Chondrocyte (in vitro differentiated cells): ENCODE measurements at regions not wholly inside any gene's neighbourhood (a gene's known extent, or its start where the extent isn't known, plus 50 kb on each side); places are given as distances from the start of the nearest gene placed in this dataset.

Source experiments
- DNase-seq: peaks from one replicate; pipeline ENCODE4 v3.0.0; 2021; ENCODE audit warnings: mixed read lengths, low spot score
- H3K27ac Mint-ChIP-seq: one replicate; pipeline ENCODE4 v1.8.0; 2021; ENCODE audit warnings: mild to moderate bottlenecking, moderate library complexity, mixed read lengths; ENCODE audit not compliant: unreplicated experiment
- H3K27me3 Mint-ChIP-seq: 2 replicates; pipeline ENCODE4 v1.8.0; 2021; ENCODE audit warnings: low read depth, mixed read lengths
- H3K36me3 Mint-ChIP-seq: 2 replicates; pipeline ENCODE4 v1.8.0; 2021; ENCODE audit warnings: low read depth, mixed read lengths
- H3K4me1 Mint-ChIP-seq: 2 replicates; pipeline ENCODE4 v1.8.0; 2021; ENCODE audit warnings: low read depth, mild to moderate bottlenecking, mixed read lengths
- H3K4me3 Mint-ChIP-seq: one replicate; pipeline ENCODE4 v1.8.0; 2021; ENCODE audit warnings: mild to moderate bottlenecking, moderate library complexity, mixed read lengths; ENCODE audit not compliant: unreplicated experiment
- H3K9me3 Mint-ChIP-seq: 2 replicates; pipeline ENCODE4 v1.8.0; 2021; ENCODE audit warnings: low read depth, mixed read lengths
- CTCF ChIP-seq: fragments of 200-600 bp; sonication (generic); IDR thresholded peaks from 2 replicates; pipeline ENCODE4 v1.5.0; 2021; ENCODE audit warnings: antibody characterized with exemption, mild to moderate bottlenecking, moderate library complexity

- H3K36me3 Mint-ChIP-seq = no peaks in the 10 kb centered on the region
- H3K27me3 Mint-ChIP-seq = peaks cover 1% of the 10 kb centered on the region
- H3K4me3 Mint-ChIP-seq = no peak overlapping the region
- DNase-seq = no peak
- H3K9me3 Mint-ChIP-seq = no peaks in the 10 kb centered on the region
- H3K27ac Mint-ChIP-seq = no peak overlapping the region
- no peak for TF ChIP-seq CTCF
- H3K4me1 Mint-ChIP-seq = no peaks in the 10 kb centered on the region
These were observed 166.3 kb upstream of the PDE10A start for GRCh38 chr6:165829376-165829775.

- Mint-ChIP-seq H3K27ac (no peak overlapping the region), H3K27me3 (no peaks in the 10 kb centered on the region), H3K4me3 (no peak overlapping the region), H3K4me1 (no peaks in the 10 kb centered on the region), H3K9me3 (no peaks in the 10 kb centered on the region), H3K36me3 (no peaks in the 10 kb centered on the region)
- no peak for DNase-seq
- no peak for TF ChIP-seq CTCF
These were observed 164.1 kb upstream of the PDE10A start for GRCh38 chr6:165827190-165827518.

GRCh38 chr6:165826487-165827189, 163.6 kb upstream of the PDE10A start:
- no peaks in the 10 kb centered on the region for H3K9me3 Mint-ChIP-seq
- TF ChIP-seq CTCF = no peak
- H3K27ac Mint-ChIP-seq = no peak overlapping the region
- no peaks in the 10 kb centered on the region for H3K4me1 Mint-ChIP-seq
- no peaks in the 10 kb centered on the region for H3K27me3 Mint-ChIP-seq
- DNase-seq = no peak
- H3K36me3 Mint-ChIP-seq = no peaks in the 10 kb centered on the region
- H3K4me3 Mint-ChIP-seq = no peak overlapping the region

- Mint-ChIP-seq H3K4me3 (no peak overlapping the region), H3K4me1 (no peaks in the 10 kb centered on the region)
These were observed 162.3 kb upstream of the PDE10A start for GRCh38 chr6:165825256-165825815.

More at GRCh38 chr6:165825256-165825815, 162.3 kb upstream of the PDE10A start:
- no peak for DNase-seq
- Mint-ChIP-seq H3K27me3 (peaks cover 5% of the 10 kb centered on the region), H3K36me3 (no peaks in the 10 kb centered on the region), H3K27ac (no peak overlapping the region), H3K9me3 (no peaks in the 10 kb centered on the region)
- no peak for TF ChIP-seq CTCF
